CD8-positive, alpha-beta memory T cell (primary cell): ENCODE measurements at regions not wholly inside any gene's neighbourhood (a gene's known extent, or its start where the extent isn't known, plus 50 kb on each side); places are given as distances from the start of the nearest gene placed in this dataset.

Experiments
- CTCF ChIA-PET: fragments of 350-600 bp; sonication (Branson Sonifier 250); formaldehyde crosslinking; loops from one replicate; lab custom pipeline; 2021; ENCODE audit warnings: antibody characterized with exemption; lab: Charles Lee
- POLR2A ChIA-PET: fragments of 350-600 bp; sonication (Branson Sonifier 250); formaldehyde crosslinking; loops from one replicate; lab custom pipeline; 2021; ENCODE audit warnings: antibody characterized with exemption; lab: Charles Lee
- DNase-seq, 5 donors: peaks; one replicate each; pipeline versions ENCODE4 v3.0.0 to v3.0.0-alpha.2; 2020 to 2022; ENCODE audit warnings: mixed read lengths in 1 of 5
- H3K27ac ChIP-seq: one replicate; pipeline ENCODE4 v1.7.0; 2013; ENCODE audit warnings: low read depth, mild to moderate bottlenecking, low read length, moderate library complexity
- H3K27me3 ChIP-seq: 2 replicates; pipeline ENCODE4 v1.7.0; 2013; ENCODE audit warnings: low read length, mild to moderate bottlenecking; ENCODE audit not compliant: insufficient read depth, poor library complexity, severe bottlenecking
- H3K36me3 ChIP-seq: 2 replicates; pipeline ENCODE4 v1.7.0; 2013; ENCODE audit warnings: mild to moderate bottlenecking, low read length, moderate library complexity; ENCODE audit not compliant: insufficient read depth
- H3K4me1 ChIP-seq: 2 replicates; pipeline ENCODE4 v1.7.0; 2013; ENCODE audit warnings: mild to moderate bottlenecking, low read length, moderate library complexity; ENCODE audit not compliant: insufficient read depth
- H3K4me3 ChIP-seq: 2 replicates; pipeline ENCODE4 v1.7.0; 2013; ENCODE audit warnings: mild to moderate bottlenecking, low read length
- H3K9me3 ChIP-seq: 2 replicates; pipeline ENCODE4 v1.7.0; 2013; ENCODE audit warnings: mild to moderate bottlenecking, low read length
- H3K27ac Mint-ChIP-seq, 8 donors: one replicate each; pipeline ENCODE4 v1.8.0; 2020 to 2021; ENCODE audit warnings: mixed read lengths in 8 of 8, mild to moderate bottlenecking in 6 of 8, inconsistent platforms in 3 of 8, moderate library complexity in 3 of 8
- H3K27me3 Mint-ChIP-seq, 2 donors: one replicate each; pipeline ENCODE4 v1.8.0; 2020 to 2021; ENCODE audit warnings: mixed read lengths in 2 of 2, mild to moderate bottlenecking in 1 of 2, moderate library complexity in 1 of 2
- H3K36me3 Mint-ChIP-seq, 3 donors: one replicate each; pipeline ENCODE4 v1.8.0; 2020 to 2021; ENCODE audit warnings: mixed read lengths in 3 of 3, inconsistent platforms in 1 of 3, mild to moderate bottlenecking in 1 of 3
- H3K4me1 Mint-ChIP-seq, 3 donors: one replicate each; pipeline ENCODE4 v1.8.0; 2020 to 2021; ENCODE audit warnings: mixed read lengths in 3 of 3, inconsistent platforms in 1 of 3, mild to moderate bottlenecking in 1 of 3
- H3K4me3 Mint-ChIP-seq, 7 donors: one replicate each; pipeline ENCODE4 v1.8.0; 2020 to 2021; ENCODE audit warnings: mixed read lengths in 7 of 7, mild to moderate bottlenecking in 6 of 7, moderate library complexity in 4 of 7, inconsistent platforms in 2 of 7
- H3K9me3 Mint-ChIP-seq, 5 donors: one replicate each; pipeline ENCODE4 v1.8.0; 2020 to 2022; ENCODE audit warnings: mixed read lengths in 5 of 5, mild to moderate bottlenecking in 3 of 5, moderate library complexity in 2 of 5, inconsistent platforms in 1 of 5

DNA sequence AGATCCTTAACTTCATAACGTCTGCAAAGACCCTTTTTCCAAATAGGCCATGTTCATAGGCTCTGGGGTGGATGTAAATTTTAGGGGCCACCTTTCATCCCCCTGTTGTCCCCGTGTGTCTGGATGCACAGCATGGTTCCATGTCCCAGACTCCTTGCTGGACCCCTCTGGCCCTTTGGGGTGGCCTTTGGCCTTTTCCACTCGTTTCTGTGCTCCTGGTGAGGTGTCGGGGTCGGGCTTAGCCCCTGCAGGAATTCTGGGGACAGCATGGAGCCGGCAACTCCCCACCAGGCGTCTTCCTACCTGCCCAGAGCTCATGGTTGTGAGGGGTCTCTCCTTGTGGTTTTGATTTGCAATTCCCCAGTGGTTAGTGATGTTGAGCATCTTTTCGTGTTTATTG is 183.5 kb downstream of the SEC14L1 start:
- no peaks in the 10 kb centered on the region for H3K36me3 ChIP-seq
- H3K4me1 ChIP-seq, result peaks cover 52% of the 10 kb centered on the region

DNA sequence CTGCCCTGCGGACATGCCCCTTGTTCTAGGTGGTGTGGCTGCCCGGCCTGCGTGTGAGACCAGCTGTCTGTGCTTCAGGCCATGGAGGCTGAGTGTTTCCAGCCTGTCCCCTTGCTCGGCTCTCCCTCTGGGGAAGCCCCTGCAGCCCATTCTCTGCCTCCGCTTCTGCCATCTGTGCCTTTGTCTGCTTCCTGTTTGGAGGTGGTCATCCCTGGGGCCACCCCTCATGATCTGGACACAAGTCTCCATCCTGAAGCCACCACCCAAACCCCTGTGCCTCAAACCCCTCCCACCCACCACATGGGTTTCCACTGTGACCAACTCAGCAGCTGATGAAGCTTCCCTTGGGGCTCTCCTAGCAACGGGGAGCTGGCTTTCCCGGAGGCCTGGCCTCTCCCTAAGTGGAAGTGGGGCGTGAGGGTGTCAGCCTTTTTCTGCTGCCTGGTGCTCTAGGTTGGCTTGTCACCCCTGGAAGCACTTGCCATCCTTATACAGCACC is 184.9 kb downstream of the SEC14L1 start:
- peak overlapping the region; percentile 20 for H3K4me3 ChIP-seq
- DNase-seq, result peak in 1 of 5 donors; percentile 47
- H3K27ac Mint-ChIP-seq, result peak overlapping the region in 7 of 8 donors; percentile 19 to 93 (median 63)
- CTCF ChIA-PET, result interaction anchor here (0.9 to 1.7 kb wide), 2 partner anchors 75 to 169 kb away, joined by 4 to 8 read pairs; no protein-coding TSS in a partner anchor
- no peaks in the 10 kb centered on the region for H3K27me3 ChIP-seq
- H3K4me1 Mint-ChIP-seq, result peaks cover 34 to 48% (median 47%) of the 10 kb centered on the region in 3 donors
- H3K4me1 ChIP-seq, result peaks cover 47% of the 10 kb centered on the region
- H3K9me3 Mint-ChIP-seq, result no peaks in the 10 kb centered on the region
- no peaks in the 10 kb centered on the region for H3K36me3 Mint-ChIP-seq
- H3K27ac ChIP-seq, result peak overlapping the region; percentile 9
- no peaks in the 10 kb centered on the region for H3K27me3 Mint-ChIP-seq
- no peaks in the 10 kb centered on the region for H3K36me3 ChIP-seq
- POLR2A ChIA-PET, result interaction anchor here (0.6 to 1.4 kb wide), 6 partner anchors 16 to 633 kb away, joined by 3 to 4 read pairs (median 3); partner anchors contain the start of gene TNRC6C
- H3K4me3 Mint-ChIP-seq, result peak overlapping the region in 4 of 7 donors; percentile 26 to 37 (median 29)
- H3K9me3 ChIP-seq, result no peaks in the 10 kb centered on the region

More for the DNA sequence above, 183.5 kb downstream of the SEC14L1 start:
- no peak for DNase-seq
- H3K27ac Mint-ChIP-seq, result peak overlapping the region in 4 of 8 donors; percentile 14 to 90 (median 70)
- ChIA-PET CTCF (interaction anchor here (1.0 to 1.7 kb wide), 2 partner anchors 50 to 76 kb away, joined by 4 to 8 read pairs; no protein-coding TSS in a partner anchor), POLR2A (no interaction called here)
- Histone ChIP-seq H3K4me3 (peak overlapping the region; percentile 26), H3K9me3 (no peaks in the 10 kb centered on the region), H3K27ac (peak overlapping the region; percentile 65), H3K27me3 (no peaks in the 10 kb centered on the region)
- peaks cover 0 to 2% of the 10 kb centered on the region in 2 donors for H3K27me3 Mint-ChIP-seq
- H3K4me3 Mint-ChIP-seq, result peak overlapping the region in 5 of 7 donors; percentile 16 to 67 (median 47)
- no peaks in the 10 kb centered on the region for H3K36me3 Mint-ChIP-seq
- H3K4me1 Mint-ChIP-seq, result peaks cover 39 to 60% (median 57%) of the 10 kb centered on the region in 3 donors
- no peaks in the 10 kb centered on the region for H3K9me3 Mint-ChIP-seq

DNA sequence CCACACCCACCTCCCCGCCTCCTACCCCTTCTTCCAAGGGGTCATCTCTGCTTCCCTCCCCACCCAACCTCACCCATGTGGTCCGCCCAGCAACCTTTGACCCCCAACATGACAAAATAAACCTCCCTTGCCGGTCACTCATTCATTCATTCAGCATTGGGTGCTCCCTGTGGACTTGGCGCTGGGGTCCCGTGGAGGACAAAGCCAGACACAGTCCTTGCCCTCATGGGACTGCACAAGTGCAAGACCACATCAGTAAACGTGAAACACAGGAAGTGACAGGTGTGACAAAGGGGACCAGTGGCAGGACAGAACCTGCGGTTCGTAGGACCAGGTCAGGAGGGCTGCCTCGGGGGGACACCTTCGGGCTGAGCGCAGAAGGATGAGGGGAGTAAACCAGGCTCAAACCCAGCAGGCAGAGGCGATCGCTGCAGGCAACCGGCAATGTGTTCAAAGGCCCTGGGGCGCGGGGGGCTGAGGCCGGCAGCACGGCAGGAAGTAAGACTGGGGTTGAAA is 185.4 kb downstream of the SEC14L1 start:
- H3K36me3 Mint-ChIP-seq, result no peaks in the 10 kb centered on the region
- Histone ChIP-seq H3K27ac (no peak overlapping the region), H3K9me3 (no peaks in the 10 kb centered on the region), H3K4me1 (peaks cover 53% of the 10 kb centered on the region), H3K27me3 (no peaks in the 10 kb centered on the region), H3K36me3 (no peaks in the 10 kb centered on the region), H3K4me3 (peak overlapping the region; percentile 20)
- DNase-seq, result peak in 1 of 5 donors; percentile 45
- H3K4me1 Mint-ChIP-seq, result peaks cover 35 to 52% (median 49%) of the 10 kb centered on the region in 3 donors
- H3K9me3 Mint-ChIP-seq, result no peaks in the 10 kb centered on the region
- POLR2A ChIA-PET, result interaction anchor here (1.4 kb wide), 1 partner anchor 168 kb away, joined by 4 read pairs; no protein-coding TSS in a partner anchor
- no peaks in the 10 kb centered on the region for H3K27me3 Mint-ChIP-seq
- peak overlapping the region in 5 of 7 donors; percentile 11 to 57 (median 15) for H3K4me3 Mint-ChIP-seq
- CTCF ChIA-PET, result interaction anchor here (0.7 to 1.7 kb wide), 4 partner anchors 14 to 168 kb away, joined by 3 to 8 read pairs (median 4); no protein-coding TSS in a partner anchor
- peak overlapping the region in 7 of 8 donors; percentile 19 to 93 (median 80) for H3K27ac Mint-ChIP-seq

DNA sequence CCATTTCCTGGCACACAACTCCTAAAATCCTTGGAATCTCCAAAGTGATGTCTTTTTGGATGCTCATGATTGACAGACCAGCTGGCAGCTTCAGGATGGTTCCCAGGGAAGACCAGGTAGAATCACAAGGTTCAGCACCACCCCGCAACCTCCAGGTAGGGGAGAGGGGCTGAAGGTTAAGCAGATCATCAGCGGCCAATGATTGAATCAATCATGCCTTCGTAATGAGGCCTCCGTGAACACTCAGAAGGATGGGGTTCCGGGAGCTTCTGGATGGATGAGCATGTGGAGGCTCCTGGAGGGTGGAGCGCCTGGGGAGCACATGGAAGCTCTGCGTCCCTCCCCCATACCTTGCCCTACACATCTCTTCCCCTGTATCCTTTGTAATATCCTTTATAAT is 185.9 kb downstream of the SEC14L1 start:
- Histone ChIP-seq H3K9me3 (no peaks in the 10 kb centered on the region), H3K27me3 (no peaks in the 10 kb centered on the region), H3K36me3 (no peaks in the 10 kb centered on the region), H3K4me3 (no peak overlapping the region), H3K27ac (no peak overlapping the region), H3K4me1 (peaks cover 57% of the 10 kb centered on the region)
- H3K4me1 Mint-ChIP-seq, result peaks cover 40 to 57% (median 54%) of the 10 kb centered on the region in 3 donors
- DNase-seq, result no peak
- no peaks in the 10 kb centered on the region for H3K27me3 Mint-ChIP-seq
- ChIA-PET CTCF (interaction anchor here (0.7 to 1.5 kb wide), 4 partner anchors 14 to 168 kb away, joined by 3 to 5 read pairs (median 4); no protein-coding TSS in a partner anchor), POLR2A (interaction anchor here (0.6 kb wide), 1 partner anchor 148 kb away, joined by 3 read pairs; no protein-coding TSS in a partner anchor)
- peak overlapping the region in 1 of 7 donors; percentile 57 for H3K4me3 Mint-ChIP-seq
- no peaks in the 10 kb centered on the region for H3K9me3 Mint-ChIP-seq
- H3K27ac Mint-ChIP-seq, result peak overlapping the region in 5 of 8 donors; percentile 17 to 93 (median 63)
- H3K36me3 Mint-ChIP-seq, result no peaks in the 10 kb centered on the region

DNA sequence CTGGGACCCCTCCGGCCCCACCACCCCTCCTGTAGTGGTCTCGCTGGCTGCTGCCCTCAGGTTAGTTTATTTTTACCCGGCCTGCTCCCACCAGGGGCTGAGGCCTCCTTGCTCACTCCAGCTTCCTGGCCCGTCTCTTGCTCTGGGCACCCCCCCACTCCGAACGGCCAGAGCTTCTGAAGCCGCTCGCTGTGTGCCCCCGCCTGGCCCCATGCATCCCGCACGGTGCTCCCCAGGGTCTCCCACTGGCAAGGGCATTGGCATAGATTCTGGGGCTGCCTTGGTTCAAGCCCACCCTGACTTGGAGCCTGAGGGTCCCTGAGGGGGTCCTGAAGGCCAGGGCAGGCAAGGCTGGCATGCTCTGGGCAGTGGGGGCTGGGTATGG is 186.4 kb downstream of the SEC14L1 start:
- Histone ChIP-seq H3K4me3 (no peak overlapping the region), H3K27me3 (no peaks in the 10 kb centered on the region), H3K4me1 (peaks cover 62% of the 10 kb centered on the region), H3K27ac (no peak overlapping the region), H3K36me3 (no peaks in the 10 kb centered on the region), H3K9me3 (no peaks in the 10 kb centered on the region)
- Mint-ChIP-seq H3K9me3 (no peaks in the 10 kb centered on the region), H3K36me3 (no peaks in the 10 kb centered on the region), H3K4me3 (no peak overlapping the region), H3K4me1 (peaks cover 45 to 63% (median 60%) of the 10 kb centered on the region in 3 donors), H3K27me3 (peaks cover 0 to 2% of the 10 kb centered on the region in 2 donors), H3K27ac (no peak overlapping the region)
- DNase-seq, result peak in 1 of 5 donors; percentile 43
- POLR2A ChIA-PET, result interaction anchor here (0.6 kb wide), 1 partner anchor 147 kb away, joined by 3 read pairs; no protein-coding TSS in a partner anchor
- CTCF ChIA-PET, result interaction anchor here (0.9 to 1.5 kb wide), 3 partner anchors 13 to 103 kb away, joined by 3 to 5 read pairs (median 4); no protein-coding TSS in a partner anchor

DNA sequence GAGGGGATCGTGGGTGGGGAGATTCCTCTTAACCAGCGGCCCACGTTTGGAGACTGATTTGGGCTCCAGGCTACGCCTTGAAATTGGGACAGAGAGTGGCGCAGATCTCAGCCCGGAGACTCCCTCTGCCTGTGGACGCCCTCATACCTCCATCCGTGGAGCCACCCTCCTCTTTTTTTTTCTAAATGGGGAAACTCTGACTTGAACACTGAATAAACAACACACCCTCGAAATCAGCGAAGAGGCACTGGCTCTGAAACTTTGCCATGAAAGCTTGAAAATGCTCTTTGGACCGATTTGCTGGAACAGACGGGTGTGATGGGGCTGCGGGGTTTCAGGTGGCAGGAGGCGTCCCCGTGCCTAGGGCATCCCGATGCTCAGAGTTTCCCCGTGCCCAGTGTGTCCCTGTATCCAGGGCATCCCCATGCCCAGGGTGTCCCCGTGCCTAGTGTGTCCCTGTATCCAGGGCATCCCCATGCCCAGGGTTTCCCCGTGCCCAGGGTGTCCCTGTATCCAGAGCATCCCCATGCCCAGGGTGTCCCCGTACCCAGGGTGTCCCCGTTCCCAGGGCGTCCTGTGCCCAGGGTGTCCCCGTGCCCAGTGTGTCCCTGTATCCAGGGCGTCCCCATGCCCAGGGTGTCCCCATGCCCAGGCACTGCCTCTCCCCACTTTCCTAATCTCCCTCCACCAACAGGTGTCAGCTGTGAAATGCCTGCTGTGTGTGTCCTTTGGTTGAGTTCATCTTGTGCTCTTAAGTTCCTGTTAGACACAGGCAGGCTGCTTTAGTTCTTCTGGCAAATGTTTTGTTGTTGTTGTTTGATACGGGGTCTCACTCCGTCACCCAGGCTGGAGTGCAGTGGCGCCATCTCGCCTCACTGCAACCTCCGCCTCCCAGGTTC is 187.0 kb downstream of the SEC14L1 start:
- ChIA-PET CTCF (interaction anchor here (0.9 to 5.5 kb wide), 5 partner anchors 13 to 102 kb away, joined by 3 to 61 read pairs (median 4); no protein-coding TSS in a partner anchor), POLR2A (interaction anchor here (0.6 kb wide), 1 partner anchor 147 kb away, joined by 3 read pairs; no protein-coding TSS in a partner anchor)
- H3K4me3 ChIP-seq, result no peak overlapping the region
- Mint-ChIP-seq H3K27ac (no peak overlapping the region), H3K9me3 (no peaks in the 10 kb centered on the region), H3K4me3 (no peak overlapping the region), H3K36me3 (no peaks in the 10 kb centered on the region), H3K4me1 (peaks cover 51 to 69% (median 66%) of the 10 kb centered on the region in 3 donors), H3K27me3 (peaks cover 0 to 4% of the 10 kb centered on the region in 2 donors)
- no peak overlapping the region for H3K27ac ChIP-seq
- peaks cover 68% of the 10 kb centered on the region for H3K4me1 ChIP-seq
- H3K27me3 ChIP-seq, result no peaks in the 10 kb centered on the region
- H3K9me3 ChIP-seq, result no peaks in the 10 kb centered on the region
- peak in 1 of 5 donors; percentile 37 for DNase-seq
- H3K36me3 ChIP-seq, result no peaks in the 10 kb centered on the region
